ENCODE measurements at regions not wholly inside any gene's neighbourhood (a gene's known extent, or its start where the extent isn't known, plus 50 kb on each side); places are given as distances from the start of the nearest gene placed in this dataset.

DNA sequence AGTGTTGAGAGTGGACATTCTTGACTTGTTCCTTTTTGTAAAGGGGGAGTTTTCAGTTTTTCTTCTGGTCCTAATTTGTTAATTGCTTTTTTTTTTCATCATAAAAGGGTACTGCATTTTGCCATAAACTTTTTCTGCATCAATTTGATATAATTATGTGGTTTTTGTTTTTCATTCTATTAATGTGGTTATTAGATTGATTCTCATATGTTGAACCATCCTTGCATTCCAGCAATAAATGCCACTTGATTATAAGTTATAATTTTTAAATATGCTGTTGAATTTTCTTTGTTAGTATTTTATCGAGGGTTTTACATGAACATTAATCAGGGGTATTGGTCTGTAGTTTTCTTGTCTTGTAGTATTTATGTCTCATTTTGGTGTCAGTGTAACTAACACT, 87.2 kb upstream of the SMIM36 start:
- TF ChIP-seq, protein P1, sequence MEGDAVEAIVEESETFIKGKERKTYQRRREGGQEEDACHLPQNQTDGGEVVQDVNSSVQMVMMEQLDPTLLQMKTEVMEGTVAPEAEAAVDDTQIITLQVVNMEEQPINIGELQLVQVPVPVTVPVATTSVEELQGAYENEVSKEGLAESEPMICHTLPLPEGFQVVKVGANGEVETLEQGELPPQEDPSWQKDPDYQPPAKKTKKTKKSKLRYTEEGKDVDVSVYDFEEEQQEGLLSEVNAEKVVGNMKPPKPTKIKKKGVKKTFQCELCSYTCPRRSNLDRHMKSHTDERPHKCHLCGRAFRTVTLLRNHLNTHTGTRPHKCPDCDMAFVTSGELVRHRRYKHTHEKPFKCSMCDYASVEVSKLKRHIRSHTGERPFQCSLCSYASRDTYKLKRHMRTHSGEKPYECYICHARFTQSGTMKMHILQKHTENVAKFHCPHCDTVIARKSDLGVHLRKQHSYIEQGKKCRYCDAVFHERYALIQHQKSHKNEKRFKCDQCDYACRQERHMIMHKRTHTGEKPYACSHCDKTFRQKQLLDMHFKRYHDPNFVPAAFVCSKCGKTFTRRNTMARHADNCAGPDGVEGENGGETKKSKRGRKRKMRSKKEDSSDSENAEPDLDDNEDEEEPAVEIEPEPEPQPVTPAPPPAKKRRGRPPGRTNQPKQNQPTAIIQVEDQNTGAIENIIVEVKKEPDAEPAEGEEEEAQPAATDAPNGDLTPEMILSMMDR (IDR thresholded peaks at IDR 0.05): no peak
- TF ChIP-seq POLR2AphosphoS5 (IDR thresholded peaks at IDR 0.05; ENCODE audit: insufficient read depth in 1 of 2, low read depth in 1 of 2): no peak
- TF ChIP-seq POLR2A (IDR thresholded peaks at IDR 0.05): no peak

Data from vagina (tissue), 2 donors.